Stomach (tissue), 4 donors: ENCODE measurements at regions not wholly inside any gene's neighbourhood (a gene's known extent, or its start where the extent isn't known, plus 50 kb on each side); places are given as distances from the start of the nearest gene placed in this dataset.
"Not testable (repeated sequence)": the region's sequence is repeated elsewhere in the genome, so short reads cannot be mapped to it uniquely, and the experiment has no call there.

Experiments
- CTCF ChIP-seq, 7 experiments: fragments of 450-650 bp in 4 of 7; fragments of 200-600 bp in 3 of 7; sonication (generic) in 3 of 7; IDR thresholded peaks; one replicate each; pipeline ENCODE4 v1.5.1; 2016 to 2019; ENCODE audit warnings: antibody characterized with exemption in 7 of 7, control low read depth in 2 of 7, mild to moderate bottlenecking in 1 of 7
- EP300 ChIP-seq: sonication (generic); formaldehyde crosslinking; IDR thresholded peaks from one replicate; pipeline ENCODE4 v1.6.1; 2017; ENCODE audit warnings: antibody characterized with exemption
- POLR2A ChIP-seq, 4 donors: fragments of 450-650 bp; IDR thresholded peaks; one replicate each; pipeline ENCODE4 v1.6.1; 2016; ENCODE audit warnings: antibody characterized with exemption in 4 of 4, control low read depth in 2 of 4, mild to moderate bottlenecking in 1 of 4, moderate library complexity in 1 of 4
- POLR2AphosphoS5 ChIP-seq, 3 donors: sonication (generic); formaldehyde crosslinking; IDR thresholded peaks; one replicate each; pipeline ENCODE4 v1.6.1; 2016; ENCODE audit warnings: antibody characterized with exemption in 3 of 3

- TF ChIP-seq CTCF (IDR thresholded peaks at IDR 0.05); EP300; POLR2A (IDR thresholded peaks at IDR 0.05); POLR2AphosphoS5 (IDR thresholded peaks at IDR 0.05): not testable (repeated sequence)
Measured at GRCh38 chr2:87404411-87405255, 343.3 kb upstream of the PLGLB2 start.
